Glutamatergic neuron (in vitro differentiated cells): ENCODE measurements at regions not wholly inside any gene's neighbourhood (a gene's known extent, or its start where the extent isn't known, plus 50 kb on each side); places are given as distances from the start of the nearest gene placed in this dataset.

Experiments used
- DNase-seq: peaks from one replicate; pipeline ENCODE4 v3.0.0; 2022
- H3K27ac Mint-ChIP-seq: one replicate; pipeline ENCODE4 v1.8.0; 2020; ENCODE audit warnings: mild to moderate bottlenecking, mixed read lengths, inconsistent platforms; ENCODE audit not compliant: unreplicated experiment
- H3K27me3 Mint-ChIP-seq: one replicate; pipeline ENCODE4 v1.8.0; 2020; ENCODE audit warnings: mild to moderate bottlenecking, moderate library complexity, mixed read lengths, inconsistent platforms; ENCODE audit not compliant: unreplicated experiment
- H3K36me3 Mint-ChIP-seq: one replicate; pipeline ENCODE4 v1.8.0; 2020; ENCODE audit warnings: mild to moderate bottlenecking, mixed read lengths, inconsistent platforms; ENCODE audit not compliant: unreplicated experiment
- H3K4me1 Mint-ChIP-seq: one replicate; pipeline ENCODE4 v1.8.0; 2020; ENCODE audit warnings: mild to moderate bottlenecking, low read depth, mixed read lengths, inconsistent platforms; ENCODE audit not compliant: unreplicated experiment
- H3K4me3 Mint-ChIP-seq: one replicate; pipeline ENCODE4 v1.8.0; 2020; ENCODE audit warnings: mild to moderate bottlenecking, mixed read lengths, inconsistent platforms; ENCODE audit not compliant: unreplicated experiment
- H3K9me3 Mint-ChIP-seq: one replicate; pipeline ENCODE4 v1.8.0; 2020; ENCODE audit warnings: mild to moderate bottlenecking, moderate library complexity, mixed read lengths, inconsistent platforms; ENCODE audit not compliant: unreplicated experiment
- TF ChIP-seq, protein P1 (sequence below): fragments of 200-600 bp; sonication (generic); IDR thresholded peaks from one replicate; pipeline ENCODE4 v1.5.0; 2021; ENCODE audit not compliant: partially characterized antibody, unreplicated experiment

DNA sequence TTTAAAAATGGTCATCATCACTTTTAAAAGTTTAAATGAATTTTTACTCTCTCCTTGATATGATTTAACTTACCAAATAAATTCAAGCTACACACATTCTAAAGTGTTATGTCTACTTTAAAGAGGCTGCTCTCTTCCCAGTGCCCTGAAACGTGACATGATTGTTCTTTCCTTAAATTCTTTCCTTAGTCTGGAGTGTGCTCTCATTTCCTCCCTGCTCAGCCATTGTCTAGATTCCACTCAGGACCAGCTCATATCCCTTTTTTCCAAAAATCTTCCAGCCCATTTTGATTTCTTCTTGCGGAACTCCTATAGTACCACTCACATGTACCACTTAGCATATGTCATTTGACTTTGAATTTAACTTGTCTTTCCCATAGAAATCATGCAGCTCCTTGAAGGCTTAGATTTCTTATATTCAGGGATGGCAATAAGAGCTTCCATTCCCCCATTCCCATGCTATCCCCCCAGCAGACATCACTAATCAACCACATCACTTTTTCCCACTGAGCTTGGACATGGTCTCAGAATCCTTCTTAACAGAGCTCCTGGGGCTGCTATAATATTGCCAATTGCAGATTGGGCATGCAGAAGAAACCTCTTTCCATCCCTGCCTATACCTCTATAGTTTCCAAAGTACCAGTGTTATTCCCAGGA is 54.7 kb upstream of the ITPKB start:
- Mint-ChIP-seq H3K4me3 (no peak overlapping the region), H3K36me3 (peaks cover 3% of the 10 kb centered on the region), H3K4me1 (no peaks in the 10 kb centered on the region), H3K27ac (no peak overlapping the region), H3K9me3 (peaks cover 2% of the 10 kb centered on the region), H3K27me3 (peaks cover 5% of the 10 kb centered on the region)
- TF ChIP-seq, protein P1, sequence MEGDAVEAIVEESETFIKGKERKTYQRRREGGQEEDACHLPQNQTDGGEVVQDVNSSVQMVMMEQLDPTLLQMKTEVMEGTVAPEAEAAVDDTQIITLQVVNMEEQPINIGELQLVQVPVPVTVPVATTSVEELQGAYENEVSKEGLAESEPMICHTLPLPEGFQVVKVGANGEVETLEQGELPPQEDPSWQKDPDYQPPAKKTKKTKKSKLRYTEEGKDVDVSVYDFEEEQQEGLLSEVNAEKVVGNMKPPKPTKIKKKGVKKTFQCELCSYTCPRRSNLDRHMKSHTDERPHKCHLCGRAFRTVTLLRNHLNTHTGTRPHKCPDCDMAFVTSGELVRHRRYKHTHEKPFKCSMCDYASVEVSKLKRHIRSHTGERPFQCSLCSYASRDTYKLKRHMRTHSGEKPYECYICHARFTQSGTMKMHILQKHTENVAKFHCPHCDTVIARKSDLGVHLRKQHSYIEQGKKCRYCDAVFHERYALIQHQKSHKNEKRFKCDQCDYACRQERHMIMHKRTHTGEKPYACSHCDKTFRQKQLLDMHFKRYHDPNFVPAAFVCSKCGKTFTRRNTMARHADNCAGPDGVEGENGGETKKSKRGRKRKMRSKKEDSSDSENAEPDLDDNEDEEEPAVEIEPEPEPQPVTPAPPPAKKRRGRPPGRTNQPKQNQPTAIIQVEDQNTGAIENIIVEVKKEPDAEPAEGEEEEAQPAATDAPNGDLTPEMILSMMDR: no peak
- no peak for DNase-seq

DNA sequence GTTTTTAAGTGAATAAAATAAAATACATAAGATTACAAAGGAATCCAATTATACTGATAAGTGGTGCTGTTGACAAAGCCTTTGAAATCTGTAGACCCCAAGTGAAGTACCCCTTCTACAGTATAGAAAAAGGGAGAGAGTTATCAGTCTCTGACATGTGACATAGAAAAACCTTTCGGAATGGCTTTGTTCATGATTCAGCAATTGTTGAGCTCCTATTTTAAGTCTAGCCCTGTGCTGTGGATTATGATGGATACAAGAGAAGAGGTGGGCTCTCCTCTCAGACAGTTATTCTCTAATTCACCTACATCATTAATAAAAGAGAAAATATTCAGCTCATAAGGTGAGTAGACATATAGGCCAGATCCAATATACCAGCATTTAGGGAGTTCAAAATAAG is 53.3 kb upstream of the ITPKB start:
- peaks cover 3% of the 10 kb centered on the region for H3K36me3 Mint-ChIP-seq
- H3K27ac Mint-ChIP-seq: no peak overlapping the region
- H3K27me3 Mint-ChIP-seq: peaks cover 5% of the 10 kb centered on the region
- DNase-seq: no peak
- peaks cover 1% of the 10 kb centered on the region for H3K9me3 Mint-ChIP-seq
- TF ChIP-seq, protein P1: no peak
- H3K4me1 Mint-ChIP-seq: no peaks in the 10 kb centered on the region
- no peak overlapping the region for H3K4me3 Mint-ChIP-seq

DNA sequence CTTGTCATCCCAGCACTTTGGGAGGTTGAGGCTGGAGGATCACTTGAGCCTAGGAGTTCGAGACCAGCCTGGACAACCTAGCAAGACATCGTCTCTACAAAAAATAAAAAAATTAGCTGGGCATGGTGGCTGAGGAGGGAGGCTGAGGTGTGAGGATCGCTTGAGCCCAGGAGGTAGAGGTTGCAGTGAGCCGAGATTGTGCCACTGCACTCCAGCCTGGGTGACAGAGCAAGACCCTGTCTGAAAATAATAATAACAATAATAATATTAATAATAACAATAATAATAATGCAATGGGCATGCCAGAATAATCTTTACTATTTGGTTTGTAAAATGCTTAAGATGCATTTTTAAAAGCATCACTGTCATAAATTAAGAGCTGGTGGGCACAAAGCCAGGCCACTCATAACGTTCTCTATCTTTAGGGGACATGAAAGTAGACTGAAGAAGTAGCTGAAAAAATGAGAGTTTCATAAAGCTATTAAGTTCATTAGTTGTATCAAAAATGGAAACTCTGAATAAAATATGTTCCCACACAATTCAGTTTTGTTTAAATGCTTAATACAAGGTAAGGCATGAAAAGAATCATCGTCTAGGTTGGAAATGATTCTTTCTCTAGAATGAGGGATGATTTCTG is 51.6 kb upstream of the ITPKB start:
- TF ChIP-seq, protein P1: no peak
- no peaks in the 10 kb centered on the region for H3K36me3 Mint-ChIP-seq
- H3K27ac Mint-ChIP-seq: no peak overlapping the region
- DNase-seq: no peak
- no peaks in the 10 kb centered on the region for H3K4me1 Mint-ChIP-seq
- H3K4me3 Mint-ChIP-seq: no peak overlapping the region
- H3K27me3 Mint-ChIP-seq: peaks cover 3% of the 10 kb centered on the region
- H3K9me3 Mint-ChIP-seq: no peaks in the 10 kb centered on the region

DNA sequence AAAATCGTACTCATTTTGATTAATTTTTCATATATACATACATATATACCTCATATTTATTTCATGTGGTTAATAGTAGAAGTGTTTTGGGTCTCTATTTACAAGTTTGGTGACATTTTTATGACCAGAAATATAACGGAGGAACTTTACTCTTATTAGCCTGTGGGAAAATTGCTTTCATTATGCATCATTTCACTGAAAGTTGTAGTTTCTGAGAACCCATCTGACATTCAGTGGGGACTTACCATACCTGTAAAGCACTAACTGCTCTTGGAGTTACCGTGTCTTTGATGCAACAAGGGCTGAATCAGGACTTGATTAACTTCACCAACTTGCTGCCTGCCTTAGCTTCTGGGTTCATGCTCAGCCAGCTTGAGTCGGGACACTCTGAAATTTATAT is 49.9 kb upstream of the ITPKB start:
- H3K27me3 Mint-ChIP-seq: no peaks in the 10 kb centered on the region
- TF ChIP-seq, protein P1: no peak
- no peaks in the 10 kb centered on the region for H3K9me3 Mint-ChIP-seq
- no peaks in the 10 kb centered on the region for H3K36me3 Mint-ChIP-seq
- H3K4me1 Mint-ChIP-seq: no peaks in the 10 kb centered on the region
- no peak overlapping the region for H3K4me3 Mint-ChIP-seq
- no peak for DNase-seq
- no peak overlapping the region for H3K27ac Mint-ChIP-seq
